ENCODE measurements at regions not wholly inside any gene's neighbourhood (a gene's known extent, or its start where the extent isn't known, plus 50 kb on each side); places are given as distances from the start of the nearest gene placed in this dataset.

GRCh38 chr13:112236539-112237197 lies 139.5 kb upstream of the SPACA7 start:
- TF ChIP-seq, protein P1, sequence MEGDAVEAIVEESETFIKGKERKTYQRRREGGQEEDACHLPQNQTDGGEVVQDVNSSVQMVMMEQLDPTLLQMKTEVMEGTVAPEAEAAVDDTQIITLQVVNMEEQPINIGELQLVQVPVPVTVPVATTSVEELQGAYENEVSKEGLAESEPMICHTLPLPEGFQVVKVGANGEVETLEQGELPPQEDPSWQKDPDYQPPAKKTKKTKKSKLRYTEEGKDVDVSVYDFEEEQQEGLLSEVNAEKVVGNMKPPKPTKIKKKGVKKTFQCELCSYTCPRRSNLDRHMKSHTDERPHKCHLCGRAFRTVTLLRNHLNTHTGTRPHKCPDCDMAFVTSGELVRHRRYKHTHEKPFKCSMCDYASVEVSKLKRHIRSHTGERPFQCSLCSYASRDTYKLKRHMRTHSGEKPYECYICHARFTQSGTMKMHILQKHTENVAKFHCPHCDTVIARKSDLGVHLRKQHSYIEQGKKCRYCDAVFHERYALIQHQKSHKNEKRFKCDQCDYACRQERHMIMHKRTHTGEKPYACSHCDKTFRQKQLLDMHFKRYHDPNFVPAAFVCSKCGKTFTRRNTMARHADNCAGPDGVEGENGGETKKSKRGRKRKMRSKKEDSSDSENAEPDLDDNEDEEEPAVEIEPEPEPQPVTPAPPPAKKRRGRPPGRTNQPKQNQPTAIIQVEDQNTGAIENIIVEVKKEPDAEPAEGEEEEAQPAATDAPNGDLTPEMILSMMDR (IDR thresholded peaks at IDR 0.05): no peak
- ATAC-seq (ENCODE audit: low FRiP score) (no peak), DNase-seq (ENCODE audit: low spot score) (no peak)

DNA sequence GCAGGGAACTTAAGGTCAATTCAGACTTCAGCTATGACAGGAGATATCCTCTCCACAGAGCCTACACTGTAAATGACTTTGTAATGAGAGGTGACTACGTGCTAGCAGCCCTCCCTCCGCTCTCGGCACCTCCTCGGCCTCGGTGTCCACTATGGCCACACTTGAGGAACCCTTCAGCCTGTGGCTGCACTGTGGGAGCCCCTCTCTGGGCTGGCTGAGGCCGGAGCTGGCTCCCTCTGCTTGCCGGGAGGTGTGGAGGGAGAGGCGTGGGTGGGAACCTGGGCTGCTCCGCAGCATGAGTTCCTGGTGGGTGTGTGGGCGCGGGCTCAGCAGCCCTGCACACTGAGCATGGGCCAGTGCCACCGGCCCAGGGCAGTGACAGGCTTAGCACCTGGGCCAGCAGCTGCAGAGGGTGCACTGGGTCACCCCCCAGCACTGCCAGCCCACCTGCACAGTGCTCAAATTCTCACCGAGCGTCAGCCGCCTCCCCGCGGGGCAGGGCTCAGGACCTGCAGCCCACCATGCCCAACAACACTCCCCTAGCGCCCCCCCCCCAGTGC lies 137.6 kb upstream of the SPACA7 start:
- no peak for ATAC-seq (ENCODE audit: low FRiP score)
- no peak for DNase-seq (ENCODE audit: low spot score)
- TF ChIP-seq, protein P1 (IDR thresholded peaks at IDR 0.05): no peak

DNA sequence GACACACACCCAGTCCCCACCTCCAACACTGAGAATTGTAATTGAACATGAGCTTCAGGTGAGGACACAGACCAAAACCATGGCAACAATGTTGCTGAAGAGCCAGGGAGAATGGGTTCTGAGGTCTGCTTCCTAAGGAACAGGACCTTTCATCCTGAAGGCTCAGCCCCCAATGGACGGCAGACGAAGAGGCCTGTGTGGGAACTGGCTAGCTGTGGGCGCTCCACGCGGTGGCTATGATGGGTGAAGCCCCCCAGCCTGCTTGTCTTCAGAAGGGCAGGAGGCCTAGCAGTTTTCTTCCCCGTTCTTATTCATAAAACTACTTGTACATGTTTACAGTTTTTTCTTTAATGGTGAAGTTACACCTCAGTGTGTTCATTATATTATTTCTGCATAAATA lies 136.1 kb upstream of the SPACA7 start:
- no peak for ATAC-seq (ENCODE audit: low FRiP score)
- DNase-seq (ENCODE audit: low spot score): no peak
- TF ChIP-seq, protein P1 (IDR thresholded peaks at IDR 0.05): no peak

DNA sequence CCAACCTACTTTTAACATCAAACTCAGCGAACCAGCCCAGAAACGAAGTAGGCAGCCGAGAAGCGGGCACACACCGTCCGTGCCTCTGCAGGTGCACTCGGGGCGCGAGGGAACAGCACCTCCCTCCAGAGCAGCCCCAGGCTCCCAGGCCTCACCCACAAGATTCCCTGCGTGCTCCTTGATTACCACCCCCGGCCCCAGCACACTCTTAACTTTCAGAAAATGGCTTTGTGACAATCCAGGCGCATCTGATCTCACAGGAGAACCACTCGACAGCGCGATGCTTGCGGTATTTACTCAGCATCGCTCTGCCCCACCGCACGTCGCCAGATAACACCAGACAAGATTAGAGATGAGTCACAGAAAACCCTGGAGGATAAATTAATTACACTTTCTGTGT lies 134.9 kb upstream of the SPACA7 start:
- no peak for ATAC-seq (ENCODE audit: low FRiP score)
- DNase-seq (ENCODE audit: low spot score): no peak
- TF ChIP-seq, protein P1 (IDR thresholded peaks at IDR 0.05): no peak

- TF ChIP-seq, protein P1 (IDR thresholded peaks at IDR 0.05): no peak
- ATAC-seq (ENCODE audit: low FRiP score): no peak
- DNase-seq (ENCODE audit: low spot score): no peak
These were observed 133.4 kb upstream of the SPACA7 start for GRCh38 chr13:112242777-112243176.

DNA sequence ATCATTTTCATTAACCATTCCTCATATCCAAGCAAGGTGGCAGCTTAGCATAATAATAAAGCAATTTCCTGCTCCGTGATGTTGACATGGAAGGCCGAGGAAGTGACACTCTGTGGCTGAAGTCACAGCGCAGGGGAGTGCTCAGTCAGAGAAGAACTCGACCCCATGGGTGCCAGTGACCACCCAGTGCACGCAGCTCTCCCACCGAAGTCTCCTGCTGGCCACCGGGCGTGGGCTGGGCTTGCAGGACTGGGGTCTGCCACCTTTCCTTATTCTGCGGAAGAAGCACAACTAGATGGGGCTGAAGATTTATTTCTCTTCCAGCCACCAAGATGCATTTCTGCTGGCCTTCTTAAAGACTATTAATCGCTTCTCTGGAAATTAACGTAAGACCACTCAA lies 132.1 kb upstream of the SPACA7 start:
- TF ChIP-seq, protein P1 (IDR thresholded peaks at IDR 0.05): no peak
- ATAC-seq (ENCODE audit: low FRiP score) (no peak), DNase-seq (ENCODE audit: low spot score) (no peak)

DNA sequence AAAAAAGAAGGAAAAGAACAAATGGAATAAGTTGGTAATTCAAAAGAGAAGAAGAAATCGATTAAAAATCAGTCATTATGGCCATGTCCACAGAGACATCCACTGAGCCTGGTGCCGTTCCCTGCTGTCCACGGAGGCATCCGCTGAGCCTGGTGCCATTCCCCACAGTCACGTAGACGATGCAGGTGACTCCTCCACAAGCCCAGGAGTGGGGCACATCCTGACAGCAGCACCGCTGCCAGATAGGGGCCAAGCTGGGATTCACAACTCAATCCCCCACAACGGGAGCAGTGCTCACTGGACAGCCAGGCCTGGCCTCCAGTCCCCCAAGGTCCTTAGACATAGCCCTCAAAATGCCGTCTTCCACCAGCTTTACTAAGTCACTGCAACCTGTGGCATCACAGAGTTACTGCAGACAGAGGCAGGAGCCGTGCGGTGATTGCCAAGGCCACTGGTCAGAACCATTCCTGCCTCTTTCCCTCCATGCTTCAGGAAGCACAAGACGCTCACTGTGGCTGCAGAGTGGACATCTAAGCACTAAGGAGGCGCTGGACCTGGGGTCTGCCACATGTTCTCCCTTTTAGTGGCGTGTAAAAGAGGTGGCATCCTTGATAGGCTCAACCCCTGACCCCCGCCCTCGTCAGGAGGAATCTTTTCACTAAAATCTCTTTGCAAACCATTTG lies 131.5 kb upstream of the SPACA7 start:
- DNase-seq (ENCODE audit: low spot score): no peak
- no peak for ATAC-seq (ENCODE audit: low FRiP score)
- TF ChIP-seq, protein P1 (IDR thresholded peaks at IDR 0.05): no peak
